Breast epithelium (tissue), 4 donors: ENCODE measurements at regions not wholly inside any gene's neighbourhood (a gene's known extent, or its start where the extent isn't known, plus 50 kb on each side); places are given as distances from the start of the nearest gene placed in this dataset.

Experiments used
- DNase-seq, 2 donors: peaks; one replicate each; pipeline ENCODE4 v3.0.0-alpha.2; 2019; ENCODE audit warnings: low spot score in 2 of 2
- H3K27ac ChIP-seq, 2 donors: fragments of 200-600 bp; sonication (generic) in 1 of 2; one replicate each; pipeline ENCODE4 v1.5.1; 2016 to 2019; ENCODE audit warnings: mild to moderate bottlenecking in 1 of 2
- H3K27me3 ChIP-seq, 2 donors: fragments of 200-600 bp; sonication (generic) in 1 of 2; one replicate each; pipeline versions ENCODE4 v1.5.1 to v1.6.0; 2017 to 2019; ENCODE audit warnings: control low read depth in 1 of 2, mild to moderate bottlenecking in 1 of 2
- H3K36me3 ChIP-seq: fragments of 200-600 bp; one replicate; pipeline ENCODE4 v1.5.1; 2019
- H3K4me1 ChIP-seq, 2 donors: fragments of 200-600 bp; sonication (generic); one replicate each; pipeline ENCODE4 v1.5.1; 2016 to 2019; ENCODE audit warnings: control low read depth in 1 of 2
- H3K4me3 ChIP-seq, 3 donors: fragments of 200-600 bp; sonication (generic); 1 replicate in 2 of 3; 2 replicates in 1 of 3; pipeline ENCODE4 v1.5.1; 2016 to 2019; ENCODE audit warnings: mild to moderate bottlenecking in 3 of 3, moderate library complexity in 2 of 3
- H3K9me3 ChIP-seq, 2 donors: fragments of 200-600 bp; sonication (generic) in 1 of 2; one replicate each; pipeline ENCODE4 v1.5.1; 2016 to 2019; ENCODE audit warnings: control low read depth in 1 of 2
- CTCF ChIP-seq, 3 donors: fragments of 450-650 bp; IDR thresholded peaks; one replicate each; pipeline ENCODE4 v1.5.1; 2016 to 2017; ENCODE audit warnings: antibody characterized with exemption in 3 of 3, mild to moderate bottlenecking in 3 of 3, moderate library complexity in 3 of 3
- POLR2A ChIP-seq: fragments of 450-650 bp; IDR thresholded peaks from one replicate; pipeline ENCODE4 v1.6.1; 2016; ENCODE audit warnings: antibody characterized with exemption, mild to moderate bottlenecking, moderate library complexity
- POLR2AphosphoS5 ChIP-seq, 3 donors: sonication (generic); formaldehyde crosslinking; IDR thresholded peaks; one replicate each; pipeline ENCODE4 v1.6.1; 2017; ENCODE audit warnings: antibody characterized with exemption in 3 of 3
- intact Hi-C: fragments of 100-400 bp; cut with DNase I; formaldehyde crosslinking; loops from one replicate; pipeline ENCODE4 v1.15.1; 2023; ENCODE audit warnings: low total_unique reads

DNA sequence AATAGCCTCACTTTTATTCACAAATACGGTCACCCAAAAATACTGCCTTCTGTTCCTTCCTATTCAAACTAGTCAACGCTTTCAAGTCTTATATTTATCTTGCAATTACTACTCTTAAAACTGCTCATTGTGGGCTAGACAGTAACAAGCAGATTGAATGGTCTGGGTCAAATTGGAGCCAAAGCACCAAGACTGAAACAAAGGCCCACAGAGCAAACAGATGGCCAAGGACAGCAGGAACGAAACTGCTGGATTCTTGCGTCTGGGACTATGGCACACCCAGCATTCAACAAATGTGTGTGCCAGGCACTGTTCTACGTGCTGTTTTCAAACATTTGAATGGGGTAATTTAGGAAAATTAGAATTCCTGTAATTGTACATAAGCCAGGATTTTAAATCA, 250.1 kb upstream of the PSMD7 start:
- Histone ChIP-seq H3K4me3 (no peak overlapping the region), H3K9me3 (no peaks in the 10 kb centered on the region), H3K36me3 (no peaks in the 10 kb centered on the region), H3K4me1 (no peaks in the 10 kb centered on the region), H3K27me3 (no peaks in the 10 kb centered on the region), H3K27ac (no peak overlapping the region)
- no peak for TF ChIP-seq POLR2A
- no peak for TF ChIP-seq CTCF (IDR thresholded peaks at IDR 0.05)
- no peak for TF ChIP-seq POLR2AphosphoS5 (IDR thresholded peaks at IDR 0.05)
- intact Hi-C loops, result no loop called here
- no peak for DNase-seq

GRCh38 chr16:74045513-74045912, 251.1 kb upstream of the PSMD7 start:
- intact Hi-C loops, result no loop called here
- DNase-seq, result no peak
- no peak overlapping the region for H3K27ac ChIP-seq

GRCh38 chr16:74035816-74036215, 260.8 kb upstream of the PSMD7 start:
- no peaks in the 10 kb centered on the region for H3K4me1 ChIP-seq
- TF ChIP-seq CTCF (IDR thresholded peaks at IDR 0.05) (no peak), POLR2AphosphoS5 (IDR thresholded peaks at IDR 0.05) (no peak)
- no peak for DNase-seq
- no peaks in the 10 kb centered on the region for H3K9me3 ChIP-seq
- no peak overlapping the region for H3K4me3 ChIP-seq
- peaks cover 0 to 7% of the 10 kb centered on the region in 2 donors for H3K27me3 ChIP-seq
- intact Hi-C loops, result no loop called here
- H3K36me3 ChIP-seq, result no peaks in the 10 kb centered on the region
- no peak overlapping the region for H3K27ac ChIP-seq

More at GRCh38 chr16:74045513-74045912, 251.1 kb upstream of the PSMD7 start:
- Histone ChIP-seq H3K4me3 (no peak overlapping the region), H3K36me3 (no peaks in the 10 kb centered on the region), H3K27me3 (no peaks in the 10 kb centered on the region), H3K4me1 (no peaks in the 10 kb centered on the region), H3K9me3 (no peaks in the 10 kb centered on the region)
- TF ChIP-seq POLR2AphosphoS5 (IDR thresholded peaks at IDR 0.05) (no peak), CTCF (IDR thresholded peaks at IDR 0.05) (no peak), POLR2A (no peak)

- Histone ChIP-seq H3K4me3 (no peak overlapping the region), H3K27me3 (peaks cover 0 to 7% of the 10 kb centered on the region in 2 donors), H3K9me3 (no peaks in the 10 kb centered on the region), H3K27ac (no peak overlapping the region), H3K4me1 (no peaks in the 10 kb centered on the region), H3K36me3 (no peaks in the 10 kb centered on the region)
- intact Hi-C loops, result no loop called here
- no peak for DNase-seq
- TF ChIP-seq CTCF (IDR thresholded peaks at IDR 0.05) (no peak), POLR2AphosphoS5 (IDR thresholded peaks at IDR 0.05) (no peak), POLR2A (no peak)
Measured at GRCh38 chr16:74034862-74035261, 261.8 kb upstream of the PSMD7 start.

DNA sequence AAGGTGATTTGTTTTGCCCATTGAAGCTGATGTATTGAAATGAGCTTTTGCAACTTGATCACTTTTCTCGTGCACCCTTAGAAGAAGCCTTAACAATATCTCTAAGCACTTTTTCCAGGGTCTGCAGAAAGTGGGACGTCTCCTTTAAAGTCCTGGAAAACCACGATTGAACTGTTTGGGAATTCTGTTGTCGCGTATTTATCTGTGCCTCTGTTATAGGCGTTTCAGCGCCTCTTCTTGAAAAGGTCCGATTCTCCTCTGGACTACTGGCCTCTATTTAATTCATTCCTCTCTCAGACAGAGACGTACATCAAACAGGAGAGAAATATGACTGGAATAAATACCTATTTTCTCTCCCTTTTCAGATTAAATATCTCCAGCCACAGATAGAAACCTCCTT, 262.4 kb upstream of the PSMD7 start:
- DNase-seq, result no peak
- H3K9me3 ChIP-seq, result no peaks in the 10 kb centered on the region
- no peak overlapping the region for H3K27ac ChIP-seq
- no peak overlapping the region for H3K4me3 ChIP-seq
- peaks cover 0 to 7% of the 10 kb centered on the region in 2 donors for H3K27me3 ChIP-seq
- H3K36me3 ChIP-seq, result no peaks in the 10 kb centered on the region
- intact Hi-C loops, result no loop called here
- TF ChIP-seq POLR2A (no peak), CTCF (IDR thresholded peaks at IDR 0.05) (no peak), POLR2AphosphoS5 (IDR thresholded peaks at IDR 0.05) (no peak)
- H3K4me1 ChIP-seq, result no peaks in the 10 kb centered on the region
